GM12878 (cell line): ENCODE measurements at regions not wholly inside any gene's neighbourhood (a gene's known extent, or its start where the extent isn't known, plus 50 kb on each side); places are given as distances from the start of the nearest gene placed in this dataset.
A peak's percentile ranks its signal among the peaks of the same experiment; 100 is the strongest.

Experiments
- ATAC-seq: fragments of 200-7000 bp; cut with Tn5 transposase; 3 replicates; pipeline ENCODE4 v1.9.1; 2020; ENCODE audit warnings: mild to moderate bottlenecking, moderate library complexity
- BruUV-seq: library from RNA; stranded (reverse); fragments of 400-500 nt; replicated peaks from 2 replicates; lab custom pipeline; 2021; lab: Mats Ljungman, UMichigan
- CTCF ChIA-PET: fragments of 300-600 bp; sonication (Branson Sonifier 250); formaldehyde crosslinking; extraction: SDS; loops from one replicate; lab custom pipeline; 2021; ENCODE audit warnings: inconsistent platforms; lab: Yijun Ruan, JAX
- POLR2A ChIA-PET: fragments of 350-600 bp; formaldehyde crosslinking; extraction: SDS; loops from one replicate; lab custom pipeline; 2021; ENCODE audit warnings: inconsistent platforms; lab: Charles Lee
- RAD21 ChIA-PET: fragments of 300-600 bp; sonication (Branson Sonifier 250); formaldehyde crosslinking; loops from one replicate; lab custom pipeline; 2023; ENCODE audit warnings: antibody characterized with exemption; ENCODE audit not compliant: unreplicated experiment; lab: Charles Lee
- SMC1A ChIA-PET: fragments of 300-600 bp; sonication (Branson Sonifier 250); formaldehyde crosslinking; loops from one replicate; lab custom pipeline; 2023; ENCODE audit not compliant: unreplicated experiment, uncharacterized antibody; lab: Charles Lee
- DNase-seq: peaks from one replicate; pipeline ENCODE4 v3.0.0-alpha.2; 2011; ENCODE audit warnings: low read depth, low spot score
- FAIRE-seq: peaks from 3 replicates; lab custom pipeline; 2011; peaks lifted over from hg19 to GRCh38; lab: Jason Lieb, UNC
- H2AFZ ChIP-seq: 2 replicates; pipeline ENCODE4 v1.6.0; 2011; ENCODE audit warnings: low read depth, low read length, control low read depth; ENCODE audit not compliant: control insufficient read depth
- H3K27ac ChIP-seq: 2 replicates; pipeline ENCODE4 v1.5.1; 2011; ENCODE audit warnings: control low read depth; ENCODE audit not compliant: control insufficient read depth, insufficient read depth
- H3K27me3 ChIP-seq, 2 experiments: replicated peaks in 1 of 2; 2 replicates each; pipeline versions ENCODE4 v1.6.0 to v1.6.1; 2011; ENCODE audit warnings: low read length in 1 of 2; ENCODE audit not compliant: control insufficient read depth in 2 of 2, insufficient read depth in 2 of 2
- H3K36me3 ChIP-seq, 2 experiments: 2 replicates each; pipeline ENCODE4 v1.5.1; 2011; ENCODE audit warnings: low read length in 1 of 2; ENCODE audit not compliant: control insufficient read depth in 2 of 2, insufficient read depth in 2 of 2
- H3K4me1 ChIP-seq: 2 replicates; pipeline ENCODE4 v1.6.1; 2011; ENCODE audit warnings: mild to moderate bottlenecking, low read length, moderate library complexity, mixed read lengths; ENCODE audit not compliant: control insufficient read depth, insufficient read depth
- H3K4me2 ChIP-seq: 2 replicates; pipeline ENCODE4 v1.6.0; 2011; ENCODE audit warnings: control low read depth; ENCODE audit not compliant: control insufficient read depth, insufficient read depth
- H3K4me3 ChIP-seq: fragments of 200-600 bp; sonication (generic); 2 replicates; pipeline ENCODE4 v1.5.1; 2016
- H3K79me2 ChIP-seq: 2 replicates; pipeline ENCODE4 v1.6.0; 2011; ENCODE audit warnings: low read length; ENCODE audit not compliant: control insufficient read depth, insufficient read depth
- H3K9ac ChIP-seq: 2 replicates; pipeline ENCODE4 v1.8.0; 2011; ENCODE audit warnings: low read length, control low read depth, mixed read lengths; ENCODE audit not compliant: control insufficient read depth, insufficient read depth
- H3K9me3 ChIP-seq: replicated peaks from 3 replicates; pipeline ENCODE4 v1.5.1; 2011; ENCODE audit warnings: mild to moderate bottlenecking, low read length; ENCODE audit not compliant: control insufficient read depth, insufficient read depth
- H4K20me1 ChIP-seq: 2 replicates; pipeline ENCODE4 v1.6.0; 2011; ENCODE audit not compliant: control insufficient read depth, insufficient read depth
- BACH1 ChIP-seq: fragments of 450-650 bp; IDR thresholded peaks from 2 replicates; pipeline ENCODE4 v1.6.1; 2017; ENCODE audit warnings: mild to moderate bottlenecking, borderline replicate concordance
- BCL11A ChIP-seq: IDR thresholded peaks from 2 replicates; pipeline ENCODE4 v1.6.1; 2011; ENCODE audit warnings: low read depth, low read length
- BCL3 ChIP-seq: IDR thresholded peaks from 2 replicates; pipeline ENCODE4 v1.6.1; 2011; ENCODE audit warnings: borderline replicate concordance, low read depth, mild to moderate bottlenecking, moderate library complexity, low read length; ENCODE audit not compliant: insufficient read depth, poor library complexity, severe bottlenecking
- CBFB ChIP-seq: IDR thresholded peaks from 2 replicates; pipeline ENCODE4 v1.6.1; 2016; ENCODE audit warnings: antibody characterized with exemption, low read depth
- CREM ChIP-seq: IDR thresholded peaks from 2 replicates; pipeline ENCODE4 v1.6.1; 2014; ENCODE audit warnings: antibody characterized with exemption, low read depth
- ELK1 ChIP-seq: IDR thresholded peaks from 2 replicates; pipeline ENCODE4 v1.6.1; 2012; ENCODE audit warnings: low read depth, low read length, improper control_type of control experiment
- HCFC1 ChIP-seq: fragments of 150-350 bp; IDR thresholded peaks from 2 replicates; pipeline ENCODE4 v1.6.1; 2014; ENCODE audit warnings: low read length
- JUNB ChIP-seq: IDR thresholded peaks from 2 replicates; pipeline ENCODE4 v1.6.1; 2016; ENCODE audit warnings: antibody characterized with exemption, mild to moderate bottlenecking
- MTA2 ChIP-seq: fragments of 450-650 bp; IDR thresholded peaks from 2 replicates; pipeline ENCODE4 v1.6.1; 2016; ENCODE audit warnings: low read depth, mild to moderate bottlenecking, moderate library complexity
- PAX5 ChIP-seq: IDR thresholded peaks from 2 replicates; pipeline ENCODE4 v1.6.1; 2011; ENCODE audit warnings: low read depth, low read length, borderline replicate concordance
- PKNOX1 ChIP-seq: fragments of 450-650 bp; IDR thresholded peaks from 2 replicates; pipeline ENCODE4 v1.6.1; 2016; ENCODE audit warnings: mild to moderate bottlenecking
- RUNX3 ChIP-seq: IDR thresholded peaks from 2 replicates; pipeline ENCODE4 v1.6.1; 2012; ENCODE audit warnings: low read length, inconsistent platforms
- SMAD1 ChIP-seq: fragments of 450-650 bp; IDR thresholded peaks from 2 replicates; pipeline ENCODE4 v1.6.1; 2018; ENCODE audit warnings: mild to moderate bottlenecking, low read depth; ENCODE audit not compliant: partially characterized antibody
- SP1 ChIP-seq: IDR thresholded peaks from one replicate; pipeline ENCODE4 v1.6.1; 2011; ENCODE audit warnings: low read depth, low read length
- SRF ChIP-seq, 2 experiments: IDR thresholded peaks; 2 replicates each; pipeline ENCODE4 v1.6.1; 2011; ENCODE audit warnings: low read depth in 2 of 2, low read length in 2 of 2, mild to moderate bottlenecking in 1 of 2, moderate library complexity in 1 of 2
- STAT1 ChIP-seq: fragments of 450-650 bp; conservative IDR thresholded peaks from 2 replicates; pipeline ENCODE4 v1.6.1; 2014; ENCODE audit warnings: antibody characterized with exemption, mild to moderate bottlenecking
- TCF12 ChIP-seq: IDR thresholded peaks from 2 replicates; pipeline ENCODE4 v1.6.1; 2011; ENCODE audit warnings: low read depth, mild to moderate bottlenecking, low read length
- TCF7 ChIP-seq: IDR thresholded peaks from 2 replicates; pipeline ENCODE4 v1.6.1; 2014; ENCODE audit warnings: antibody characterized with exemption, borderline replicate concordance
- USF2 ChIP-seq: IDR thresholded peaks from 2 replicates; pipeline ENCODE4 v1.6.1; 2011; ENCODE audit warnings: low read depth, low read length, improper control_type of control experiment, borderline replicate concordance
- ZSCAN29 ChIP-seq: fragments of 450-650 bp; IDR thresholded peaks from 2 replicates; pipeline ENCODE4 v1.6.1; 2017; ENCODE audit warnings: mild to moderate bottlenecking, moderate library complexity
- WGBS: methylation state at CpG from one replicate; pipeline ENCODE4 v1.1.6; 2016; ENCODE audit warnings: low lambda C conversion rate; ENCODE audit not compliant: insufficient replicate concordance, insufficient coverage; ENCODE audit errors: missing lambda C conversion rate; 5-methylcytosine and 5-hydroxymethylcytosine counted together
- in situ Hi-C: fragments of 300-500 bp; cut with MboI; formaldehyde crosslinking; loops from 9 replicates; pipeline ENCODE4 v1.14.3; 2018; ENCODE audit warnings: mixed read lengths
- intact Hi-C: fragments of 100-400 bp; cut with micrococcal nuclease; formaldehyde crosslinking; loops from one replicate; pipeline ENCODE4 v1.14.2; 2022; ENCODE audit not compliant: unreplicated experiment

GRCh38 chr12:11545484-11546330 lies 103.8 kb upstream of the ETV6 start:
- Histone ChIP-seq H2AFZ (peak overlapping the region; percentile 42), H3K9ac (peak overlapping the region; percentile 61), H3K4me2 (peak overlapping the region; percentile 86), H3K9me3 (no peaks in the 10 kb centered on the region), H3K27ac (peak overlapping the region; percentile 94), H3K79me2 (no peaks in the 10 kb centered on the region), H3K4me1 (peaks cover 27% of the 10 kb centered on the region), H4K20me1 (no peaks in the 10 kb centered on the region), H3K27me3 (no peaks in the 10 kb centered on the region), H3K4me3 (peak overlapping the region; percentile 31; the same call in 1 of the 2 replicates), H3K36me3 (no peaks in the 10 kb centered on the region)
- RAD21 ChIA-PET, result interaction anchor here (0.6 to 2.8 kb wide), 27 partner anchors 9 to 488 kb away, joined by 3 to 34 read pairs (median 4); partner anchors contain the start of genes ETV6 and SMIM10L1
- WGBS, result under 1% methylated on average over 6 of the region's 6 CpGs
- in situ Hi-C loops (no loop called here), intact Hi-C loops (loop anchor here (1.0 to 2.0 kb wide), 2 partner anchors 20 to 45 kb away; no protein-coding TSS in a partner anchor)
- peak; percentile 78 for DNase-seq
- peak; percentile 90 for ATAC-seq
- CTCF ChIA-PET, result interaction anchor here (0.6 to 3.3 kb wide), 22 partner anchors 8 to 1191 kb away, joined by 3 to 41 read pairs (median 5); partner anchors contain the start of gene BORCS5
- SMC1A ChIA-PET, result interaction anchor here (0.6 to 4.8 kb wide), 37 partner anchors 9 to 1767 kb away, joined by 3 to 47 read pairs (median 4); no protein-coding TSS in a partner anchor
- peak; percentile 96 for FAIRE-seq
- POLR2A ChIA-PET, result interaction anchor here (0.6 to 3.1 kb wide), 10 partner anchors 10 to 1183 kb away, joined by 3 to 18 read pairs (median 6); no protein-coding TSS in a partner anchor
- no TSS peak for BruUV-seq
- TF ChIP-seq SMAD1 (no peak), PAX5 (peak; percentile 49; the same call in 1 of the 2 replicates), ELK1 (no peak), MTA2 (peak; percentile 57), BCL3 (no peak), USF2 (no peak), CBFB (peak; percentile 22; the same call in 1 of the 2 replicates), HCFC1 (no peak), JUNB (peak; percentile 43), RUNX3 (peak; percentile 96), SP1 (peak; percentile 4), CREM (peak; percentile 67), PKNOX1 (peak; percentile 88), TCF12 (no peak), BCL11A (0 out of 2 replicates have a peak, but pooled peaks have one; percentile 21), ZSCAN29 (no peak), STAT1 (no peak), SRF (IDR thresholded peaks at IDR 0.05; ENCODE audit: low read depth in 2 of 2, low read length in 2 of 2) (0 out of 4 replicates have a peak, but pooled peaks of 1 of the 2 experiments have one; percentile 0), BACH1 (no peak), TCF7 (peak; percentile 12)
